ENCODE measurements at regions not wholly inside any gene's neighbourhood (a gene's known extent, or its start where the extent isn't known, plus 50 kb on each side); places are given as distances from the start of the nearest gene placed in this dataset.

- no peaks in the 10 kb centered on the region for H3K4me1 ChIP-seq
- no peak for TF ChIP-seq CTCF (IDR thresholded peaks at IDR 0.05)
- no peak for TF ChIP-seq POLR2A (IDR thresholded peaks at IDR 0.05)
- no peaks in the 10 kb centered on the region for H3K9me3 ChIP-seq
- H3K27me3 ChIP-seq = no peaks in the 10 kb centered on the region
- no peak for DNase-seq
- no peak overlapping the region for H3K4me3 ChIP-seq
- no peaks in the 10 kb centered on the region for H3K36me3 ChIP-seq
- H3K27ac ChIP-seq = no peak overlapping the region
These were observed 123.1 kb upstream of the LGSN start for GRCh38 chr6:63442870-63443269.

GRCh38 chr6:63444768-63445167 is 125.0 kb upstream of the LGSN start:
- Histone ChIP-seq H3K27me3 (no peaks in the 10 kb centered on the region), H3K4me1 (no peaks in the 10 kb centered on the region)

GRCh38 chr6:63446405-63446804 is 125.9 kb upstream of the LOC128125822 start:
- H3K4me1 ChIP-seq = no peaks in the 10 kb centered on the region
- no peaks in the 10 kb centered on the region for H3K9me3 ChIP-seq
- H3K4me3 ChIP-seq = no peak overlapping the region
- no peak for TF ChIP-seq POLR2A (IDR thresholded peaks at IDR 0.05)
- TF ChIP-seq CTCF (IDR thresholded peaks at IDR 0.05) = no peak
- no peak for DNase-seq
- no peak overlapping the region for H3K27ac ChIP-seq
- H3K27me3 ChIP-seq = no peaks in the 10 kb centered on the region
- no peaks in the 10 kb centered on the region for H3K36me3 ChIP-seq

More at GRCh38 chr6:63444768-63445167, 125.0 kb upstream of the LGSN start:
- Histone ChIP-seq H3K36me3 (no peaks in the 10 kb centered on the region), H3K9me3 (no peaks in the 10 kb centered on the region), H3K27ac (no peak overlapping the region), H3K4me3 (no peak overlapping the region)
- DNase-seq = no peak
- TF ChIP-seq POLR2A (IDR thresholded peaks at IDR 0.05) (no peak), CTCF (IDR thresholded peaks at IDR 0.05) (no peak)

GRCh38 chr6:63447134-63447533 is 125.1 kb upstream of the LOC128125822 start:
- H3K27ac ChIP-seq = peak overlapping the region in 1 of 4 donors; percentile 5
- TF ChIP-seq CTCF (IDR thresholded peaks at IDR 0.05) (no peak), POLR2A (IDR thresholded peaks at IDR 0.05) (no peak)
- no peaks in the 10 kb centered on the region for H3K36me3 ChIP-seq
- no peak overlapping the region for H3K4me3 ChIP-seq
- no peaks in the 10 kb centered on the region for H3K4me1 ChIP-seq
- no peaks in the 10 kb centered on the region for H3K27me3 ChIP-seq
- no peaks in the 10 kb centered on the region for H3K9me3 ChIP-seq
- no peak for DNase-seq

- TF ChIP-seq CTCF (IDR thresholded peaks at IDR 0.05) (no peak), POLR2A (IDR thresholded peaks at IDR 0.05) (no peak)
- no peaks in the 10 kb centered on the region for H3K9me3 ChIP-seq
- no peak for DNase-seq
- H3K4me3 ChIP-seq = no peak overlapping the region
- no peaks in the 10 kb centered on the region for H3K27me3 ChIP-seq
- H3K27ac ChIP-seq = peak overlapping the region in 1 of 4 donors; percentile 22
- no peaks in the 10 kb centered on the region for H3K4me1 ChIP-seq
- no peaks in the 10 kb centered on the region for H3K36me3 ChIP-seq
These were observed 124.1 kb upstream of the LOC128125822 start for GRCh38 chr6:63448229-63448628.

- H3K36me3 ChIP-seq = no peaks in the 10 kb centered on the region
- no peaks in the 10 kb centered on the region for H3K27me3 ChIP-seq
- H3K4me1 ChIP-seq = no peaks in the 10 kb centered on the region
- DNase-seq = no peak
- H3K9me3 ChIP-seq = no peaks in the 10 kb centered on the region
- no peak overlapping the region for H3K27ac ChIP-seq
- H3K4me3 ChIP-seq = no peak overlapping the region
- no peak for TF ChIP-seq CTCF (IDR thresholded peaks at IDR 0.05)
- TF ChIP-seq POLR2A (IDR thresholded peaks at IDR 0.05) = no peak
These were observed 122.6 kb upstream of the LOC128125822 start for GRCh38 chr6:63449714-63450113.

Data from Peyer's patch (tissue), 4 donors.